Memory B cell (primary cell): ENCODE measurements at regions not wholly inside any gene's neighbourhood (a gene's known extent, or its start where the extent isn't known, plus 50 kb on each side); places are given as distances from the start of the nearest gene placed in this dataset.

Experiments
- ATAC-seq: fragments of 150-1000 bp; cut with Tn5 transposase; 2 replicates; pipeline ENCODE4 v1.10.0; 2021; ENCODE audit warnings: low read depth, mild to moderate bottlenecking, moderate library complexity
- DNase-seq, 2 donors: peaks; one replicate each; pipeline ENCODE4 v3.0.0; 2022; ENCODE audit warnings: low spot score in 2 of 2
- H3K27ac Mint-ChIP-seq: one replicate; pipeline ENCODE4 v1.8.0; 2022; ENCODE audit warnings: mild to moderate bottlenecking, moderate library complexity, mixed read lengths
- H3K27me3 Mint-ChIP-seq: one replicate; pipeline ENCODE4 v1.8.0; 2022; ENCODE audit warnings: mixed read lengths
- H3K36me3 Mint-ChIP-seq: one replicate; pipeline ENCODE4 v1.8.0; 2022; ENCODE audit warnings: mild to moderate bottlenecking, mixed read lengths
- H3K4me1 Mint-ChIP-seq: one replicate; pipeline ENCODE4 v1.8.0; 2022; ENCODE audit warnings: mixed read lengths
- H3K4me3 Mint-ChIP-seq: one replicate; pipeline ENCODE4 v1.8.0; 2022; ENCODE audit warnings: mild to moderate bottlenecking, moderate library complexity, mixed read lengths
- H3K9me3 Mint-ChIP-seq: one replicate; pipeline ENCODE4 v1.8.0; 2022; ENCODE audit warnings: mixed read lengths

DNA sequence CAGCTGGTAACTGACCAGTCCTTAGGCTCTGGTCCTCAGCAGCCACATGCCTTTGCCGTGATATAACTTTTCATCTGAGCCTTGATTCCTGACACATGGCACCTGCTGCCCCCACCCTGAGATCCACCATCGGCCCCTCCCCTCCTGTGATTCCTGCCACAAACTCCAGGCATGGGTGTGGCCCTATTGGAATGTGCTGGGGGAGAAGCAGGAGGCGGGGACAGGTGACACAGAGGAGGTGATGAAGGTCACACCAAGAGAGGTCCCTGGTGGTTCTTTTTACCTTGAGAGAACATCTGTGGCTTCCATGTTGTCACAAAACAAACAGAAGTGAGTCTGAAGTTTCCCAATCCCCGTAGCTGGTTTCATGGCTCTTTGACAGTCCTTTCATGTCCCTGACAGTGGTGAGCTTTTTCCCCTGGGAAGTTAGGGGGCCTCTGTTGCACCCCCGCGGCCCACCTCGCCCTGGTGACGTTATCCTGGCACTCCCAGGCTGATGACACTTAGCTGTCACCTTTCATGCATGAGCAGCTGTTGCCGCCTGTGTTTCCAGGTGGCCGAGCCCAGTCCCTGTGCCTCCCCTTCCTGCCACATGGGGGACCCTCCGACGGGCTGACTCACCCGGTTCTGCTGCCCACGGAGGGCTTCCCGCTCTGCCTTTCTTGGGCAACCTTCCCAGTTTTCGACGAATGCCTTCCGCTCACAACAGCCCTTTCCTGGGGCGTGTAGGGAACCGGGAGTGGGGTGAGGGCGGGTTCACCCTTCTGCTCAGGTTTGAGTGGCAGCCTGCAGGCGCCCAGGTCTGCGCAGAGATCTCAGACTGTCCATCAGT is 66.3 kb upstream of the GLI2 start:
- ATAC-seq (peak; percentile 17), DNase-seq (no peak)
- H3K4me1 Mint-ChIP-seq: peaks cover 5% of the 10 kb centered on the region
- peaks cover 18% of the 10 kb centered on the region for H3K27me3 Mint-ChIP-seq
- H3K9me3 Mint-ChIP-seq: peaks cover 18% of the 10 kb centered on the region
- H3K36me3 Mint-ChIP-seq: peaks cover 4% of the 10 kb centered on the region
- H3K27ac Mint-ChIP-seq: no peak overlapping the region
- H3K4me3 Mint-ChIP-seq: no peak overlapping the region

DNA sequence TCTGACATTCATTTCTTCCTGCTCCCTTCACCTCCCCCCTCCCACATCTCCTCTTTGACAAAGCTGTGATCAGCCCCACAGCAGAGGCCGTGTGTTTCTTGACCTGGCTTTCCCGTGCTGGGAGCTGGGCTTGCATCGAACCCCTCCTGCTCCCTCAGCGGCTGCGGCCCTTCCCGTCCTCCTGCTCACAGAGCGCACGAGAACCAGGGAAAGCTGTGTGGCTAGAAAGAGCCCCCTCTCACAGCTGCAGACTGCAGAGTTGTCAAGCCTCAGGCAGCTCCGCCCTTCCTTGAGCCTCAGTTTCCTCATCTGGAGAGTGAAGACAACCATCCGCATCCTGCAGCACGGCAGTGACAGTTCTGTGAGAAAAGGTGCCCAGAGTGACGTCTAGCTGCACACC is 65.7 kb upstream of the GLI2 start:
- H3K27ac Mint-ChIP-seq: no peak overlapping the region
- peaks cover 3% of the 10 kb centered on the region for H3K36me3 Mint-ChIP-seq
- no peak for DNase-seq
- H3K9me3 Mint-ChIP-seq: peaks cover 15% of the 10 kb centered on the region
- peaks cover 5% of the 10 kb centered on the region for H3K4me1 Mint-ChIP-seq
- no peak for ATAC-seq
- no peak overlapping the region for H3K4me3 Mint-ChIP-seq
- peaks cover 19% of the 10 kb centered on the region for H3K27me3 Mint-ChIP-seq

DNA sequence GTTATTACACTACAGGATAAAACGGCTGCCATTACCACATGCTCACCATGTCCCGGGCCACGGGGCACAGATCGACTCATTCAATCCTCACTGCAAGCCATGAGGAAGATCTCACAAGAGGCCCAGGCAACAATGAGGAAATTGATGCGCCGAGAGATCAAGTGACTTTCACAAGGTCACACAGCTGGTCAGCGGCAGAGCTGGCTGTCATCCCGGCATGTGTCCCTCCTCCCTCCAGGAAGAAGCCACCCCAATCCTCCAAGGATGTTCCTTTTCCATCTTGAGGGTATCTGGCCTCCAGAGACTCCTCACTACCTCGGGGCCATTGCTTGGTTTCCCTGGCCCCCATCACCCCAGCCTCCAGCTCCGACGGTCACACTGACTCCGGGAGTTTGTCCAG is 65.3 kb upstream of the GLI2 start:
- no peak overlapping the region for H3K27ac Mint-ChIP-seq
- H3K4me3 Mint-ChIP-seq: no peak overlapping the region
- peaks cover 5% of the 10 kb centered on the region for H3K4me1 Mint-ChIP-seq
- peaks cover 3% of the 10 kb centered on the region for H3K36me3 Mint-ChIP-seq
- no peak for DNase-seq
- H3K9me3 Mint-ChIP-seq: peaks cover 13% of the 10 kb centered on the region
- no peak for ATAC-seq
- H3K27me3 Mint-ChIP-seq: peaks cover 19% of the 10 kb centered on the region

DNA sequence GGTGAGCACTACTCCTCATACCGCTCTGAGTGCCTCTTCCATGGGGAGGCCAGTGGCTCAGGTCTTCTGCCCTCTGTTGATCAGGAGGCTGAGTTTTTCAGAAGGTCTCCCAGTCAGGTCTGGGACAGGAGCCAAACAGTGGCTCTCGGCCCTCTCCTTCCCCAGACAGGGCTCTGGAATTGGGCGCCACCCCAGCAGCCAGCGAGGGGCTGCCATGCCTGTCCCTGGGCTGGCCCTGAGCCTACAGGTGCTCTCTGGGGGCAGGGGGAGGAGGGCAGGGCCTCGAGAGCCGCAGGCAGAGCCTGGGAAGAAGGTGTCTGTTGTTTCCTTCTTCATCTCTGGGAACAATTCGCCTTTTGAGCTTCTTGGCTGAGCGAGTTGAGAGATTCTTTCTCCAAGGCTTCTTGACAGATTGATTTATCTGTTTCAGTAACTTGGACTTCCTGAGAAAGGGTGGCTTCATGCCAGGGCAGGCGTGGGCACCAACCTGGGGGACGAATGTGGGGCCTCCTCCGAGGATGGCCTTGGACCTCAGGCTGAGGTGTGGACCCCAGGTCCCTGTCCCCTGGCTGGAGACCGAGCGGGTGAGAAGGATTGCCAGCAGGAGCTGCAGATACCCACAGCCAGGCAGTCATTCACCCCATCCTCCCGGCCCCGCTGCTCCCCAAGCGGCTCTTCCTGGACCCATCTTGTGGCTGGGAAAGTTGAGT is 64.7 kb upstream of the GLI2 start:
- DNase-seq: no peak
- Mint-ChIP-seq H3K27ac (no peak overlapping the region), H3K36me3 (peaks cover 3% of the 10 kb centered on the region), H3K27me3 (peaks cover 19% of the 10 kb centered on the region), H3K4me1 (peaks cover 5% of the 10 kb centered on the region), H3K4me3 (no peak overlapping the region), H3K9me3 (peaks cover 12% of the 10 kb centered on the region)
- no peak for ATAC-seq

DNA sequence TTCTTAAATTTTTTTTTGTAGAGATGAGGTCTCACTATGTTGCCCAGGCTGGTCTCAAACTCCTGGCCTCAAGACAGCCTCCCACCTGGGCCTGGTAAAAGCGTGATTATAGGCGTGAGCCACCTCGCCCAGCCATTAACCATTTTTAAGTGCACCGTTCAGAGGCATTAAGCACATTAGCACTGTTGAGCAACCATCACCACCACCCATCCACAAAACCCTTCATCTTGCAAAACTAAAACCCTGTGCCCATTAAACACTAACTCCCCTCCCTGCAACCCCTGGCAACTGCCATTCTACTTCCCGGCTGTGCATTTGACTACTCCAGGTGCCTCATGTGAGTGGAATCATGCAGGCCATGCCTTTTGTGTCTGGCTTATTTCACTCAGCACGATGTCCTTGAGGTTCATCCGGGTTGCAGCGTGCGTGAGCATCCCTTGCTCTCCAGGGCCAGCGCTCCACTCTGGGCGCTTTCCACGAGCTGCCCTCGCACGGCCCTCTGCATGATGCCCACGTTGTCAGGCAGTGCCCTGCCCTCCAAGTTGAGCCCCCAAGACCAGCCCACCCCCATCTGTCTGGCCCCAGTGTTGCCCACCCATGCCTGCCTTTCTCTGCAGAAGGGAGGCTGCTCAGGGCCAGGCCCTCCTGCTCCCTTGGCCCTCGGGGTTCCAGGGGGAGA is 63.0 kb upstream of the GLI2 start:
- peaks cover 21% of the 10 kb centered on the region for H3K27me3 Mint-ChIP-seq
- no peaks in the 10 kb centered on the region for H3K36me3 Mint-ChIP-seq
- peaks cover 5% of the 10 kb centered on the region for H3K4me1 Mint-ChIP-seq
- DNase-seq (no peak), ATAC-seq (no peak)
- H3K9me3 Mint-ChIP-seq: peaks cover 4% of the 10 kb centered on the region
- H3K4me3 Mint-ChIP-seq: no peak overlapping the region
- no peak overlapping the region for H3K27ac Mint-ChIP-seq

DNA sequence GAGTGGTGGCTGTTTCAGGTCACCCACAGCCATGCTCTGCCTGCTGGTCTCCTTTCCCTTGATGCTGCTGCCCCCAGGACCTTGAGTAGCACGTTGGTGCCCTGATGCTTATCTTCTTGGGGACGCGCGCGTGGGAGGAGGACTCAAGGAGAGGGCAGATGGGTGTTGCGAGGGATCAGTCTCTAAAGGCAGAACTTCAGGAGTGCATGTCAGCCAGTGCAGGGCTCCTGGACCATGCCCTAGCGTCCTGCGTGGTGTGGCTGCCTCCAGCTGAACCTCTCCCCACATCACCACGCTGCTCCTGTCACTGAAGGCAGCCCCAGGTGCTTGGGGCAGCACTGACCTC is 62.5 kb upstream of the GLI2 start:
- no peak overlapping the region for H3K4me3 Mint-ChIP-seq
- no peaks in the 10 kb centered on the region for H3K36me3 Mint-ChIP-seq
- ATAC-seq: no peak
- DNase-seq: no peak
- H3K9me3 Mint-ChIP-seq: no peaks in the 10 kb centered on the region
- no peak overlapping the region for H3K27ac Mint-ChIP-seq
- H3K27me3 Mint-ChIP-seq: peaks cover 21% of the 10 kb centered on the region
- peaks cover 5% of the 10 kb centered on the region for H3K4me1 Mint-ChIP-seq

DNA sequence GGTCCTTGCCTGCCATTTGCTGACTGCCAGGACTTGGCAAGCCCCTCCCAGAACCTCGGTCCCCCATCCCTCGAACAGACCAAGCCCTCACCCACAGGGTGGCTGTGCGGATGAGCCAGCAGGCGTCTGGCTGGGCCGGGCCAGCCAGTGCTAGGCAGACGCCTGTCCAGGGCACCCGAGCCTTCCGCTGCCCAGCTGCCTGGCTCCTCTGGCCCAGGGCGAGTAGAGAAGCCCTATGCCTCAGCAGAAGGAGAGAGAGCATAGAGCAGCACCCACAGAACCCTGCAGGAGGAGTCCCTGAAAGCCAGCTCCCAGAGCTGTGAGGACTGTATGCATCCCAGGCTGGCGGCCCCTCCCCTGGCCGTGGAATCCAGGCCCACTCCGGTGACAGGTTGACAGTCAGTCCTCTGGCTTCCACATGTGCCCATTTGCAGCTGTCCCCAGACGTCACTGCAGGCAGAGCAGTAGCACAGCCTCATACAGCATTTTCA is 62.1 kb upstream of the GLI2 start:
- no peak for DNase-seq
- no peaks in the 10 kb centered on the region for H3K36me3 Mint-ChIP-seq
- H3K27me3 Mint-ChIP-seq: peaks cover 21% of the 10 kb centered on the region
- peaks cover 5% of the 10 kb centered on the region for H3K4me1 Mint-ChIP-seq
- H3K27ac Mint-ChIP-seq: no peak overlapping the region
- H3K9me3 Mint-ChIP-seq: no peaks in the 10 kb centered on the region
- no peak overlapping the region for H3K4me3 Mint-ChIP-seq
- no peak for ATAC-seq

DNA sequence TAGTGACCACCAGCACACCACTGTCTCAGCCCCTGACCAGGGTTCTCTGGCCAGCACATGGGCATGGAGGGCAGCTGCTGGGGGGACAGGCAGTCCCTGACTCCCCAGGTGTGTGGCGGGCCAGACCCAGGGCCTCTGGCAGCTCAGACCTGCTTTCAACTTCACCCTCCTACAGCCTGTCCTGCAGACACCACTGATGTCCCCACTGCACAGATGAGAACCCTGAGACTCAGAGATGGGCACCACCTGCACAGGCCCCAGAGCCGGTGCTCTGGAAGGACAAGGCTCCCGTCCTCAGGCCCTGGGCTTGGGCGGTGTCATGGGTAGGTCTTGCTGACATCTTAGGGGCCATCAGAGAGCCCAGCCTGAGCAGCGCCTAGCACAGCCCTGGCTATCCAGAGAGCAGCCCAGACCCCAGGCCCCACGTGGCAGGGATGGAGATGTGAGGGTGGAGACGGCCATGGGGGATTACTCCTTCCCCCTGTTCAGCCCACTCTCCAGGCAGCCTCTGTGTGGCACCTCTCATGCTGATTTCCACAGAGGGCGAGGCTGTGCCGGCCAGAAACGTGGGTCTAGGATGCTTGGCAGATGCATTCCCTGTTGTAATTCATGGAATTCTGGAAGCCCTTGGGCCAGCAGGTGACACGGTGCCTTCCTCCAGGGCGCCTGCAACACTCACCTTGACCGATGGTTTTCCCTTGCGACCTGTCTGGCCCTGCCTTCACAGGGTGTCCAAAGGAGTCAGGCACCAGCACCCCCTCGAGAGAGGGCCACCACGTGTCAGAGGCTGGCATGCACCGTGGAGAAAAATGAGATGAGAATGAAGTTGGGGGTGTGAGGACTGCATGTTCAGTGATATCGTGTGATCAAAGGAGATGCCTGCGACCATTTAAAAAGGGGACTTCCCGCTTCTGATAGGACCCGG is 61.2 kb upstream of the GLI2 start:
- DNase-seq: no peak
- H3K9me3 Mint-ChIP-seq: no peaks in the 10 kb centered on the region
- H3K36me3 Mint-ChIP-seq: no peaks in the 10 kb centered on the region
- peaks cover 22% of the 10 kb centered on the region for H3K27me3 Mint-ChIP-seq
- ATAC-seq: no peak
- no peak overlapping the region for H3K4me3 Mint-ChIP-seq
- H3K4me1 Mint-ChIP-seq: peaks cover 4% of the 10 kb centered on the region
- no peak overlapping the region for H3K27ac Mint-ChIP-seq

DNA sequence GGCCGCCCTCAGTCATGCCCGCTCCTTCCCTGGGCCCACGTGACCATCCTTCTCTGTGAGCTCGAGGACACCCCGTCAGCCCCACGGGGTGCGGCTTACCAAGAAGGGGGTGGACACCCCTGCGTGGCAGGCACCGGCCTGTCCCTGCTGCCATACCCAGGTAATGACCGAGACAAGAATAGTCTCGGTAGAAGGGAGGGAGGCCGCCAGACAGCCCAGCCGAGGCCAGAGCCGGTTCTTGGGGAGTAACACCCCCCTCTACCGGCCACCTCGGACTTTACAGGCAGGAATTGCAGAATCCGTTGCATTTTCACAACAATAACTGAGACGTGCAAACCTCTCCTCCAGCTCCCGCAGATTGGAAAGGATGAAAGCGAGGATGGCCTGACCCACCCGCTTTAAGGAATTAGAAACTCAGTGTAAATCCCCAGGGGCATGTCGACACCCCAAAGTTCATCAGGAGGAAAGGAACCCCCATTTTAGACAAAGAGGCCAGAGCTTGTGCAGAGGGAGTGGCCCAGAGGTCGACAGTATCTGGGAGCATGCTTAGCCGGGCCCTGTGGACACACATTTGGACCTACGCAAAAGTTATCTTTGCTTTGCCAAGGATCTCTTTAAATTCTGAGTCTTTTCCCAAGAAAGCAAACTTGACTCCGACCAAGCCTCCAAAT is 60.1 kb upstream of the GLI2 start:
- DNase-seq: peak; percentile 18 to 27
- Mint-ChIP-seq H3K27ac (no peak overlapping the region), H3K4me3 (no peak overlapping the region), H3K36me3 (no peaks in the 10 kb centered on the region), H3K9me3 (no peaks in the 10 kb centered on the region), H3K4me1 (peaks cover 4% of the 10 kb centered on the region), H3K27me3 (peaks cover 20% of the 10 kb centered on the region)
- peak; percentile 35 for ATAC-seq

DNA sequence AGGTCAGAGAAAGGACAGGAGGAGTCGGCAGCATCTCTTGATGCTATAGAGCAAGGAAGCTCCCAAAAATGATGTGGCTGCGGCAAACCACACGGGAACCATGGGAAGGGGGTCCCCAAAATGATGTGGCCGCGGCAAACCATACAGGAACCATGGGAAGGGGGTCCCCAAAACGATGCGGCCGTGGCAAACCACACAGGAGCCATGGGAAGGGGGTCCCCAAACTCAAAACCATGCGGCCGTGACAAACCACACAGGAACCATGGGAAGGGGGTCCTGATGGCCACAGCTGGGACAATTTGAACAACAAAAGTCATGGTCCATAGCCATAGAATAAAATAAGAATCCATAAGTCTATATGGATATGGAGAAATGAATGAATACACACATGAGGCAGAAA is 58.4 kb upstream of the GLI2 start:
- ATAC-seq (no peak), DNase-seq (no peak)
- H3K4me3 Mint-ChIP-seq: no peak overlapping the region

DNA sequence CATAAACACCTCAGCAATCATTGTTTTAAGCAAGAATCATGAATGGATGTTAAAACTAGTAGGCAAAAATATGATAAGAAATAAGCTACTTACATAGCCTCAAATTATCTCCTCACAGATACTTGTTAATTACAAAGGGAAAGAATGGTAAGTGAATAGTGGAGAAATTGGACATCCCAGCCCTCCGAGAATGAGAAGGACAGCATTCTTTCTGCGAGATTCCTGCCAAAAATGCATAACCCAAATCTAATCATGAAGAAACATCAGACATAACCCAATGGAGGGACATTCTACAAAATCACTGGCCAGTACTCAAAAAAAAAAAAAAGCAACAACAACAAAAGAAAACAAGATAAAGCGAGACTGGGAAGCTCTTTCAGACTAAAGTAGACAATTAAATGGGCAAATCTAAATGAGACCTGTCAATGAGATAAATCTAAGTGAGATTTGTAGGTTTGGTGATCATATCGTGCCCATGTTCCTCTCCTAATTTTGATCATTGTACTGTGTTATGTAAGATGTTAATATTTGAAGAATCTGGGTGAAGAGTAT is 57.9 kb upstream of the GLI2 start:
- Mint-ChIP-seq H3K4me1 (peaks cover 4% of the 10 kb centered on the region), H3K36me3 (no peaks in the 10 kb centered on the region), H3K9me3 (no peaks in the 10 kb centered on the region), H3K27ac (no peak overlapping the region), H3K4me3 (no peak overlapping the region), H3K27me3 (peaks cover 16% of the 10 kb centered on the region)
- DNase-seq (no peak), ATAC-seq (no peak)

More for the DNA sequence above, 58.4 kb upstream of the GLI2 start:
- H3K9me3 Mint-ChIP-seq: no peaks in the 10 kb centered on the region
- peaks cover 4% of the 10 kb centered on the region for H3K4me1 Mint-ChIP-seq
- H3K27me3 Mint-ChIP-seq: peaks cover 19% of the 10 kb centered on the region
- H3K27ac Mint-ChIP-seq: no peak overlapping the region
- no peaks in the 10 kb centered on the region for H3K36me3 Mint-ChIP-seq

DNA sequence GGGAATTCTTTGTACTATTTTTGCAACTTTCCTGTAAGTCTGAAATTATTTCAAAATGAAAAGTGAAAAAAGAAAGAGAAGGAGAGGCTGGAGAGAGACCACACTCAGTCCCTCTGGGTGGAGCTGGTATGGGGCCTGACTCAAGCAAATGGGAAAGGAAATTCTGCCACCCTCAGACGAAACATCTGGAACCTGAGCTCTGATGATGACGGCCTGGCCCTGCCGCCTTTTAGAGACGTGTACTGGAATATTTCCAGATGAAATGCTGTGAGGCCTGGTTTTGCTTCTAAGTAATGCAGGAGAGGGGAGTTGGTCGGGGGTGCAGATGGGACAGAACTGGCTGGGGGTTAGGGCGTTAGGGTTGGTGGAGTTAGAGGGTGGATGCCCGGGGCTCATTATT is 57.4 kb upstream of the GLI2 start:
- Mint-ChIP-seq H3K4me3 (no peak overlapping the region), H3K4me1 (peaks cover 4% of the 10 kb centered on the region), H3K27me3 (peaks cover 15% of the 10 kb centered on the region), H3K27ac (no peak overlapping the region), H3K9me3 (no peaks in the 10 kb centered on the region), H3K36me3 (no peaks in the 10 kb centered on the region)
- DNase-seq (no peak), ATAC-seq (no peak)

DNA sequence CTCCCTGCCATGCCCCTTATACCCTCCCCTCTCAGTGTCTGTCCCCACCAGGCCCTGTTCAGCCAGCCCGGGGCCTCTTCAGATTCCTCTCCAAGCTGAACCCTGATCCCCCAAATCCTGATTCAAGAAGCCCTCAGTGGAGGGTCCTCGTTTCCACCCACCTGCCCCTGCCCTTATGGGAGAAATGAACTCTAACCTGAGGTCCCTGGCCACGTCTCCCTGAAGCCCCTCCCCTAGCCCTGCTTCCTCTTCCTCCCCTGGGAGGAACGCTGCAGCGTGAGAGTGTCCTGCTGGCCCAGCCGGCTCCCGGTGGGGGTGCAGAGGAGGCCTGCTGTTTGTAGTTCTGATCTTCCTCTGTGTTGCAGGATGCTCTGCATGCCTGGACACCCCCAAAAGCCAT is 56.7 kb upstream of the GLI2 start:
- no peak overlapping the region for H3K4me3 Mint-ChIP-seq
- H3K27ac Mint-ChIP-seq: no peak overlapping the region
- peaks cover 4% of the 10 kb centered on the region for H3K4me1 Mint-ChIP-seq
- no peak for DNase-seq
- no peak for ATAC-seq
- H3K27me3 Mint-ChIP-seq: peaks cover 16% of the 10 kb centered on the region
- no peaks in the 10 kb centered on the region for H3K9me3 Mint-ChIP-seq
- H3K36me3 Mint-ChIP-seq: no peaks in the 10 kb centered on the region
